CD14-positive monocyte (primary cell): ENCODE measurements at regions not wholly inside any gene's neighbourhood (a gene's known extent, or its start where the extent isn't known, plus 50 kb on each side); places are given as distances from the start of the nearest gene placed in this dataset.

Experiments used
- DNase-seq, 3 donors: peaks; one replicate each; pipeline ENCODE4 v3.0.0-alpha.2; 2011 to 2022
- H2AFZ ChIP-seq: 2 replicates; pipeline ENCODE4 v1.6.0; 2012; ENCODE audit warnings: mild to moderate bottlenecking, low read depth, low read length, inconsistent platforms; ENCODE audit not compliant: insufficient read depth, poor library complexity, severe bottlenecking
- H3K27ac ChIP-seq, 2 donors: 1 replicate in 1 of 2; 2 replicates in 1 of 2; pipeline ENCODE4 v1.5.1; 2012 to 2013; ENCODE audit warnings: low read length in 2 of 2, control low read depth in 1 of 2, inconsistent platforms in 1 of 2, low read depth in 1 of 2, mild to moderate bottlenecking in 1 of 2
- H3K27me3 ChIP-seq, 2 donors: one replicate each; pipeline versions ENCODE4 v1.6.0 to v1.6.1; 2011 to 2013; ENCODE audit warnings: low read length in 2 of 2; ENCODE audit not compliant: control insufficient read depth in 2 of 2, insufficient read depth in 2 of 2
- H3K36me3 ChIP-seq, 2 donors: replicated peaks in 1 of 2; 1 replicate in 1 of 2; 2 replicates in 1 of 2; pipeline versions ENCODE4 v1.5.1 to v1.6.1; 2012 to 2013; ENCODE audit warnings: low read length in 2 of 2, control low read depth in 1 of 2, inconsistent platforms in 1 of 2, mild to moderate bottlenecking in 1 of 2; ENCODE audit not compliant: insufficient read depth in 2 of 2, control insufficient read depth in 1 of 2
- H3K4me1 ChIP-seq, 2 donors: 1 replicate in 1 of 2; 2 replicates in 1 of 2; pipeline versions ENCODE4 v1.5.1 to v1.6.1; 2012 to 2013; ENCODE audit warnings: low read length in 2 of 2, control low read depth in 1 of 2, inconsistent platforms in 1 of 2, mild to moderate bottlenecking in 1 of 2, moderate library complexity in 1 of 2; ENCODE audit not compliant: insufficient read depth in 2 of 2, control insufficient read depth in 1 of 2
- H3K4me2 ChIP-seq: replicated peaks from 2 replicates; pipeline ENCODE3; 2012; ENCODE audit warnings: low read length, moderate library complexity, mild to moderate bottlenecking; ENCODE audit not compliant: poor library complexity, severe bottlenecking; ENCODE audit errors: extremely low read depth
- H3K4me3 ChIP-seq, 3 experiments: fragments of 200-600 bp in 1 of 3; sonication (generic) in 1 of 3; replicated peaks in 1 of 3; 1 replicate in 2 of 3; 2 replicates in 1 of 3; pipeline ENCODE4 v1.5.1; 2011 to 2013; ENCODE audit warnings: low read length in 3 of 3, mild to moderate bottlenecking in 3 of 3, control low read depth in 2 of 3, low read depth in 2 of 3, inconsistent platforms in 1 of 3, moderate library complexity in 1 of 3
- H3K79me2 ChIP-seq: 2 replicates; pipeline ENCODE4 v1.6.0; 2012; ENCODE audit warnings: mild to moderate bottlenecking, control low read depth, inconsistent platforms, low read length, moderate library complexity; ENCODE audit not compliant: insufficient read depth
- H3K9ac ChIP-seq: 2 replicates; pipeline ENCODE4 v1.6.0; 2017; ENCODE audit warnings: low read length, mild to moderate bottlenecking; ENCODE audit not compliant: insufficient read depth, poor library complexity, severe bottlenecking
- H3K9me3 ChIP-seq, 2 donors: replicated peaks in 1 of 2; 1 replicate in 1 of 2; 2 replicates in 1 of 2; pipeline versions ENCODE4 v1.5.1 to v1.6.1; 2012 to 2013; ENCODE audit warnings: low read length in 2 of 2, control low read depth in 1 of 2; ENCODE audit not compliant: control insufficient read depth in 1 of 2, insufficient read depth in 1 of 2
- H4K20me1 ChIP-seq: 2 replicates; pipeline ENCODE4 v1.6.0; 2012; ENCODE audit warnings: mild to moderate bottlenecking, low read length, control low read depth, moderate library complexity; ENCODE audit not compliant: insufficient read depth
- H3K27ac Mint-ChIP-seq, 7 donors: one replicate each; pipeline ENCODE4 v1.8.0; 2020; ENCODE audit warnings: mild to moderate bottlenecking in 7 of 7, mixed read lengths in 7 of 7, moderate library complexity in 6 of 7, inconsistent platforms in 2 of 7
- H3K27me3 Mint-ChIP-seq, 3 donors: one replicate each; pipeline ENCODE4 v1.8.0; 2021 to 2022; ENCODE audit warnings: low read depth in 3 of 3, mild to moderate bottlenecking in 3 of 3, mixed read lengths in 3 of 3, moderate library complexity in 3 of 3, inconsistent platforms in 1 of 3
- H3K36me3 Mint-ChIP-seq, 2 donors: one replicate each; pipeline ENCODE4 v1.8.0; 2020; ENCODE audit warnings: mixed read lengths in 2 of 2, inconsistent platforms in 1 of 2, mild to moderate bottlenecking in 1 of 2
- H3K4me1 Mint-ChIP-seq: one replicate; pipeline ENCODE4 v1.8.0; 2020; ENCODE audit warnings: mild to moderate bottlenecking, mixed read lengths
- H3K4me3 Mint-ChIP-seq, 2 donors: one replicate each; pipeline ENCODE4 v1.8.0; 2020; ENCODE audit warnings: mild to moderate bottlenecking in 2 of 2, mixed read lengths in 2 of 2, moderate library complexity in 1 of 2
- H3K9me3 Mint-ChIP-seq, 7 donors: one replicate each; pipeline ENCODE4 v1.8.0; 2020 to 2022; ENCODE audit warnings: mixed read lengths in 7 of 7, mild to moderate bottlenecking in 6 of 7, moderate library complexity in 6 of 7, inconsistent platforms in 2 of 7
- WGBS: methylation state at CpG from one replicate; pipeline ENCODE4 v1.1.5; 2013; ENCODE audit warnings: missing lambda C conversion rate; ENCODE audit not compliant: insufficient coverage; 5-methylcytosine and 5-hydroxymethylcytosine counted together
- intact Hi-C, 2 donors: fragments of 100-400 bp; cut with micrococcal nuclease; formaldehyde crosslinking; loops; one replicate each; pipeline versions ENCODE4 v1.15.0 to v1.15.1; 2023
- TF ChIP-seq, protein P1 (sequence below): fragments of 200-600 bp; IDR thresholded peaks from one replicate; pipeline ENCODE4 v1.8.0; 2022; ENCODE audit warnings: antibody characterized with exemption, mild to moderate bottlenecking

GRCh38 chr3:106740116-106740515 is 637.1 kb upstream of the CCDC54 start:
- Histone ChIP-seq H3K9ac (no peak overlapping the region), H3K4me2 (no peak overlapping the region), H2AFZ (no peak overlapping the region), H3K4me1 (no peaks in the 10 kb centered on the region), H3K79me2 (no peaks in the 10 kb centered on the region), H3K36me3 (no peaks in the 10 kb centered on the region), H3K4me3 (no peak overlapping the region), H3K27ac (no peak overlapping the region), H3K27me3 (no peaks in the 10 kb centered on the region), H3K9me3 (no peaks in the 10 kb centered on the region), H4K20me1 (no peaks in the 10 kb centered on the region)
- intact Hi-C loops: no loop called here
- Mint-ChIP-seq H3K4me3 (no peak overlapping the region), H3K36me3 (no peaks in the 10 kb centered on the region), H3K9me3 (peaks cover 0 to 8% (median 3%) of the 10 kb centered on the region in 7 donors), H3K27ac (no peak overlapping the region), H3K27me3 (peaks cover 0 to 2% (median 2%) of the 10 kb centered on the region in 3 donors), H3K4me1 (no peaks in the 10 kb centered on the region)
- DNase-seq: no peak
- TF ChIP-seq, protein P1, sequence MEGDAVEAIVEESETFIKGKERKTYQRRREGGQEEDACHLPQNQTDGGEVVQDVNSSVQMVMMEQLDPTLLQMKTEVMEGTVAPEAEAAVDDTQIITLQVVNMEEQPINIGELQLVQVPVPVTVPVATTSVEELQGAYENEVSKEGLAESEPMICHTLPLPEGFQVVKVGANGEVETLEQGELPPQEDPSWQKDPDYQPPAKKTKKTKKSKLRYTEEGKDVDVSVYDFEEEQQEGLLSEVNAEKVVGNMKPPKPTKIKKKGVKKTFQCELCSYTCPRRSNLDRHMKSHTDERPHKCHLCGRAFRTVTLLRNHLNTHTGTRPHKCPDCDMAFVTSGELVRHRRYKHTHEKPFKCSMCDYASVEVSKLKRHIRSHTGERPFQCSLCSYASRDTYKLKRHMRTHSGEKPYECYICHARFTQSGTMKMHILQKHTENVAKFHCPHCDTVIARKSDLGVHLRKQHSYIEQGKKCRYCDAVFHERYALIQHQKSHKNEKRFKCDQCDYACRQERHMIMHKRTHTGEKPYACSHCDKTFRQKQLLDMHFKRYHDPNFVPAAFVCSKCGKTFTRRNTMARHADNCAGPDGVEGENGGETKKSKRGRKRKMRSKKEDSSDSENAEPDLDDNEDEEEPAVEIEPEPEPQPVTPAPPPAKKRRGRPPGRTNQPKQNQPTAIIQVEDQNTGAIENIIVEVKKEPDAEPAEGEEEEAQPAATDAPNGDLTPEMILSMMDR: no peak
- no CpG with 5 or more reads among the region's 1 CpG for WGBS

DNA sequence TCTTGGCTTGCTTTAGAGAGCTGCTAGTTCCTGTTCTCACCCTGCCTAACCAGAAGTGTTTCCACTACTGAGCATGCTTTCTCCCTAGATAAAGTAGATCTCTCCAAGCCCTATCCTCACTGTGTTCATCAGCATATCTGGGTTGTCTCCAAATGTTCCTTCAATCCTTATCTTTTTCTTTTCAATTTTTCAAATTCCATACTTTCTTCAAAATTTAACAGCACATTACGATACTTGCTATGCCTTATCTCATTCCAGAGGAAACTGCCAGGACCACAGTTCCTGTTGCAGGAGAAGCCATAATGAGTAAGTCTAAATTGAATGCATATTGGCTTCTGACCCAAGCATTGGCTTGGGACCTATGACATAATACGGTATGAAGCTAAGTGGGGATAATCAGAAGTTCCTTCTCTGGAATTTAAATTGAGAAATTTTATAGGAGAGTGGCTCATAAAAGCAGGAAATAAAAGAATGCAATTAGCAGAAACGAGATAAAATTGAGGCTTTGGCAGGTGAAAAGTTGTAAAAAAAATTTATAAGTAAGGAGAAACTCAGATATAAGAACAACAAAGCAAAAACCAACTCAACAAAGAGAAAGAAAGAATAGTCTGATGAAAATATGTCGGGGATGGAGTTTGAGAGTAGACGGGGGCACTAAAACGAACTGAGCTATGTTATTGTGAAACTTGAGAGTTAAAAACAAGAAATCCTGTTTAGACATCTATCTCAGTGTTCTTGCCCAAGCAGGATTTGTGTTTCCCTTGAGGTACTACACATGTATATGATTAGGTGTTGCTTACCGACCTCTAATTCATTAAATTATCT is 631.7 kb upstream of the CCDC54 start:
- Histone ChIP-seq H3K36me3 (no peaks in the 10 kb centered on the region), H3K27me3 (no peaks in the 10 kb centered on the region), H4K20me1 (no peaks in the 10 kb centered on the region), H3K9me3 (no peaks in the 10 kb centered on the region), H3K9ac (no peak overlapping the region), H3K27ac (no peak overlapping the region), H3K4me1 (no peaks in the 10 kb centered on the region), H2AFZ (no peak overlapping the region), H3K4me2 (no peak overlapping the region), H3K4me3 (no peak overlapping the region), H3K79me2 (no peaks in the 10 kb centered on the region)
- H3K9me3 Mint-ChIP-seq: peaks cover 0 to 3% (median 0%) of the 10 kb centered on the region in 7 donors
- no peaks in the 10 kb centered on the region for H3K4me1 Mint-ChIP-seq
- DNase-seq: no peak
- no peak overlapping the region for H3K4me3 Mint-ChIP-seq
- no peaks in the 10 kb centered on the region for H3K36me3 Mint-ChIP-seq
- no peak overlapping the region for H3K27ac Mint-ChIP-seq
- WGBS: 100% methylated on average over 1 of the region's 7 CpGs
- TF ChIP-seq, protein P1: no peak
- peaks cover 0 to 2% (median 0%) of the 10 kb centered on the region in 3 donors for H3K27me3 Mint-ChIP-seq
- intact Hi-C loops: no loop called here
